ENCODE measurements at regions not wholly inside any gene's neighbourhood (a gene's known extent, or its start where the extent isn't known, plus 50 kb on each side); places are given as distances from the start of the nearest gene placed in this dataset.

- peak overlapping the region in 1 of 10 donors; percentile 5 for H3K4me3 ChIP-seq
- intact Hi-C loops (cut with DNase I), result loop anchor here in 3 of 10 donors (5.0 kb wide), 1 partner anchor 72 kb away; the partner anchor contains the start of gene PGRMC2 (in 3 of the 3)
- H3K4me1 ChIP-seq, result peaks cover 0 to 51% (median 37%) of the 10 kb centered on the region in 9 donors
- H3K27me3 ChIP-seq, result no peaks in the 10 kb centered on the region
- 29 to 33% methylated on average over 2 of the region's 2 CpGs for WGBS, 2 donors
- no peaks in the 10 kb centered on the region for H3K9me3 ChIP-seq
- H3K36me3 ChIP-seq, result no peaks in the 10 kb centered on the region
- peak overlapping the region; percentile 31 to 81 (median 68) for H3K27ac ChIP-seq
- TF ChIP-seq CTCF (IDR thresholded peaks at IDR 0.05), result no peak
- ATAC-seq (peak in 1 of 8 donors; percentile 19), DNase-seq (no peak)
Measured at GRCh38 chr4:128358913-128359279, 71.3 kb upstream of the PGRMC2 start.

DNA sequence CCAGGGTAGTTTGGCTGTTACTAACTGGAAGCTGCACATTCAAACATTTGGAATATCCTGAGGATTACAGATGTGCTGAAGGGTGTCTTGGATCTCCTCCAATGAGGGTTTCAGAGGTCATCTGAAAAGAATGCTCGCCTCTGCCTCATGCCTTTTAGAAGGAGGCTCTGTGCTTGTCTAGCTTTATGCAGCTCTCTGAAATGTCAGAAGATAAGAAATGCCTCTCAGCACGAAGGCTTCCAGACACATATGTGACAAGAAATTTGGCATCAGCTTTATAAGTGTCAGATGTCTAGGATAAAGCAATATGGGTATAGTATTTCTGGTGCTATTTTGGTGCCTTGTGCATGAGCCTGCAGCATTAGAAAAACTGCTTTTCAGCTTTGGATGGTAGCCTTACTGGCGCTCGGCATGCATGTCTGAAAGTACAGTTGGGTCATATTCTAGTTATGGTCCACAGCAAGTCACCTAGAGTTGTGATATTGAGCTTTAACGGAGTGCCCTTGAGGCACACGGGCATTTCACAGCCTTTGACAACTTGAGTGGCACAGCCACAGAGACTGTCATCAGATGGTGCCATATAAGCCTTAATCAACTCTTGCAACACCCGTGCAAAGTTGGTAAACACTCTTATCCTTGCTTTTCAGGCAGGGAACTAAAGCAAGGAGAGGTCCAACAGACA lies 70.8 kb upstream of the PGRMC2 start:
- Histone ChIP-seq H3K27ac (peak overlapping the region; percentile 31 to 81 (median 68)), H3K4me1 (peaks cover 0 to 53% (median 37%) of the 10 kb centered on the region in 9 donors), H3K36me3 (no peaks in the 10 kb centered on the region), H3K9me3 (no peaks in the 10 kb centered on the region), H3K4me3 (peak overlapping the region in 1 of 10 donors; percentile 5), H3K27me3 (no peaks in the 10 kb centered on the region)
- ATAC-seq (peak; percentile 75 to 95 (median 84)), DNase-seq (peak; percentile 13 to 51)
- TF ChIP-seq CTCF (IDR thresholded peaks at IDR 0.05), result no peak
- 33 to 46% methylated on average over 7 of the region's 7 CpGs for WGBS, 2 donors
- intact Hi-C loops (cut with DNase I), result loop anchor here in 3 of 10 donors (5.0 kb wide), 1 partner anchor 71 kb away; the partner anchor contains the start of gene PGRMC2 (in 3 of the 3)

DNA sequence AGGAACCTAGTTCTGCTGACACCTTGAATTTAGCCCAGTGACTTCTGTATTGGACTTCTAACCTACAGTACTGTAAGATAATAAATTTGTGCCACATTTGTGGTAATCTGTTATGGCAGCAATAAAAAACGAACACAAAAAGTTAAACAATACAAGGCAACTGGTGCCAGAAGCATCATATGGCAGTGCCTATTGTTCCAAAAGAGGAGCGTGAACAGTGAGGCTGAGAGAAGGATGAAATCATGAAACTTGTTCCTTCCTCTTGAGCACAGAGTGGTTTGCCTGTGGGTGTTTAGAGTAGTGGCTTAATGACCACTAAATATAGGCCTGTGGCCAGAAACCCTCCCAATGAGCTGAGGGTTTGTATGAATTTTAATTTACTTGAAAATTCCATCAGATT lies 69.7 kb upstream of the PGRMC2 start:
- intact Hi-C loops (cut with DNase I), result loop anchor here in 3 of 10 donors (5.0 kb wide), 1 partner anchor 70 kb away; the partner anchor contains the start of gene PGRMC2 (in 3 of the 3)
- ATAC-seq (no peak), DNase-seq (no peak)
- H3K36me3 ChIP-seq, result no peaks in the 10 kb centered on the region
- no peaks in the 10 kb centered on the region for H3K9me3 ChIP-seq
- peak overlapping the region in 8 of 10 donors; percentile 31 to 81 (median 74) for H3K27ac ChIP-seq
- no peaks in the 10 kb centered on the region for H3K27me3 ChIP-seq
- TF ChIP-seq CTCF (IDR thresholded peaks at IDR 0.05), result no peak
- no peak overlapping the region for H3K4me3 ChIP-seq
- WGBS, 2 donors, result 43 to 46% methylated on average over 2 of the region's 2 CpGs
- H3K4me1 ChIP-seq, result peaks cover 0 to 53% (median 37%) of the 10 kb centered on the region in 9 donors

- WGBS, 2 donors, result 38 to 40% methylated on average over 4 of the region's 4 CpGs
- no peak for TF ChIP-seq CTCF (IDR thresholded peaks at IDR 0.05)
- peak in 1 of 8 donors; percentile 35 for ATAC-seq
- intact Hi-C loops (cut with DNase I), result loop anchor here in 3 of 10 donors (5.0 kb wide), 1 partner anchor 68 kb away; the partner anchor contains the start of gene PGRMC2 (in 3 of the 3)
- Histone ChIP-seq H3K4me1 (peaks cover 0 to 53% (median 37%) of the 10 kb centered on the region in 9 donors), H3K9me3 (no peaks in the 10 kb centered on the region), H3K36me3 (no peaks in the 10 kb centered on the region), H3K4me3 (no peak overlapping the region), H3K27me3 (no peaks in the 10 kb centered on the region), H3K27ac (peak overlapping the region in 7 of 10 donors; percentile 1 to 50 (median 34))
- peak in 1 of 2 donors; percentile 23 for DNase-seq
Measured at GRCh38 chr4:128355305-128355704, 67.7 kb upstream of the PGRMC2 start.

Data from heart right ventricle (tissue), 16 donors.